PC-9 (cell line): ENCODE measurements at regions not wholly inside any gene's neighbourhood (a gene's known extent, or its start where the extent isn't known, plus 50 kb on each side); places are given as distances from the start of the nearest gene placed in this dataset.
A peak's percentile ranks its signal among the peaks of the same experiment; 100 is the strongest.

Experiments
- BruUV-seq: library from RNA; stranded (reverse); fragments of 400-500 nt; replicated peaks from 2 replicates; lab custom pipeline; 2021; lab: Mats Ljungman, UMichigan
- CTCF ChIA-PET: fragments of 300-600 bp; sonication (Branson Sonifier 250); formaldehyde crosslinking; loops from one replicate; lab custom pipeline; 2022; ENCODE audit warnings: antibody characterized with exemption; lab: Charles Lee
- POLR2A ChIA-PET: fragments of 300-600 bp; sonication (Branson Sonifier 250); formaldehyde crosslinking; loops from one replicate; lab custom pipeline; 2022; ENCODE audit warnings: antibody characterized with exemption; ENCODE audit not compliant: unreplicated experiment; lab: Charles Lee
- DNase-seq, 2 experiments: peaks; one replicate each; pipeline versions ENCODE4 v3.0.0 to v3.0.0-alpha.2; 2015 to 2022; ENCODE audit warnings: mixed read lengths in 1 of 2
- H2AFZ ChIP-seq: fragments of 200-600 bp; sonication (generic); 2 replicates; pipeline ENCODE4 v1.8.1; 2017; ENCODE audit warnings: antibody characterized with exemption
- H3F3A ChIP-seq: fragments of 200-600 bp; sonication (generic); 2 replicates; pipeline ENCODE4 v1.8.1; 2017; ENCODE audit warnings: antibody characterized with exemption, mild to moderate bottlenecking, low read depth; ENCODE audit not compliant: insufficient read depth
- H3K27ac ChIP-seq: fragments of 200-600 bp; sonication (generic); 2 replicates; pipeline ENCODE4 v1.6.1; 2016; ENCODE audit warnings: mixed run types
- H3K27me3 ChIP-seq: fragments of 200-600 bp; sonication (generic); 2 replicates; pipeline ENCODE4 v1.6.1; 2016; ENCODE audit warnings: low read depth, mixed run types; ENCODE audit not compliant: insufficient read depth
- H3K36me3 ChIP-seq: fragments of 200-600 bp; sonication (generic); 2 replicates; pipeline ENCODE4 v1.6.1; 2016; ENCODE audit warnings: low read depth, mixed run types
- H3K4me1 ChIP-seq: fragments of 200-600 bp; sonication (generic); replicated peaks from 2 replicates; pipeline ENCODE4 v1.6.1; 2016; ENCODE audit warnings: mixed run types; ENCODE audit not compliant: insufficient read depth
- H3K4me2 ChIP-seq: fragments of 200-600 bp; sonication (generic); 2 replicates; pipeline ENCODE4 v1.6.1; 2017; ENCODE audit warnings: mixed run types
- H3K4me3 ChIP-seq: fragments of 200-600 bp; sonication (generic); 2 replicates; pipeline ENCODE4 v1.6.1; 2016; ENCODE audit warnings: mixed run types
- H3K79me2 ChIP-seq: fragments of 200-600 bp; sonication (generic); 2 replicates; pipeline ENCODE4 v1.6.1; 2017; ENCODE audit warnings: low read depth, mixed run types
- H3K9me2 ChIP-seq: fragments of 200-600 bp; sonication (generic); 2 replicates; pipeline ENCODE4 v1.8.1; 2017; ENCODE audit warnings: mild to moderate bottlenecking; ENCODE audit not compliant: insufficient read depth
- H3K9me3 ChIP-seq: fragments of 200-600 bp; sonication (generic); 2 replicates; pipeline ENCODE4 v1.8.1; 2016; ENCODE audit warnings: low read depth; ENCODE audit not compliant: insufficient read depth
- H4K20me1 ChIP-seq: fragments of 200-600 bp; sonication (generic); 2 replicates; pipeline ENCODE4 v1.8.1; 2017; ENCODE audit not compliant: insufficient read depth
- CTCF ChIP-seq: fragments of 200-600 bp; sonication (generic); conservative IDR thresholded peaks from 2 replicates; pipeline ENCODE4 v1.6.1; 2017; ENCODE audit warnings: mixed run types, antibody characterized with exemption, mild to moderate bottlenecking, moderate library complexity
- EZH2 ChIP-seq: fragments of 200-600 bp; sonication (generic); IDR thresholded peaks from 2 replicates; pipeline ENCODE4 v1.8.0; 2017; ENCODE audit warnings: antibody characterized with exemption, low read depth
- intact Hi-C: fragments of 100-400 bp; cut with micrococcal nuclease; formaldehyde crosslinking; loops from one replicate; pipeline ENCODE4 v1.10.0; 2022; ENCODE audit not compliant: unreplicated experiment

GRCh38 chr12:42892702-42893551 lies 303.4 kb upstream of the PRICKLE1 start:
- DNase-seq: no peak
- Histone ChIP-seq H3K27ac (no peak overlapping the region), H3K9me3 (no peaks in the 10 kb centered on the region), H3K4me2 (no peak overlapping the region), H3K36me3 (no peaks in the 10 kb centered on the region), H3F3A (no peaks in the 10 kb centered on the region), H3K4me1 (no peaks in the 10 kb centered on the region), H3K9me2 (no peaks in the 10 kb centered on the region), H3K79me2 (no peaks in the 10 kb centered on the region), H3K27me3 (no peaks in the 10 kb centered on the region), H3K4me3 (no peak overlapping the region), H2AFZ (no peak overlapping the region), H4K20me1 (no peaks in the 10 kb centered on the region)
- intact Hi-C loops: no loop called here
- CTCF ChIA-PET: no interaction called here
- POLR2A ChIA-PET: no interaction called here
- TF ChIP-seq EZH2: no peak
- TF ChIP-seq CTCF: no peak
- no TSS peak for BruUV-seq

GRCh38 chr12:42887657-42888056 lies 298.1 kb upstream of the PRICKLE1 start:
- no TSS peak for BruUV-seq
- Histone ChIP-seq H4K20me1 (no peaks in the 10 kb centered on the region), H3K27me3 (no peaks in the 10 kb centered on the region), H3K27ac (no peak overlapping the region), H3K4me2 (no peak overlapping the region), H3K9me2 (no peaks in the 10 kb centered on the region; the same call in 1 of the 2 replicates), H2AFZ (peak overlapping the region; percentile 50; the same call in 1 of the 2 replicates), H3K4me3 (no peak overlapping the region), H3K4me1 (no peaks in the 10 kb centered on the region), H3K36me3 (no peaks in the 10 kb centered on the region), H3K79me2 (no peaks in the 10 kb centered on the region), H3K9me3 (0 out of 2 replicates have a peak, but pooled peaks cover 4% of the 10 kb centered on the region), H3F3A (no peaks in the 10 kb centered on the region)
- CTCF ChIA-PET: no interaction called here
- DNase-seq: no peak
- POLR2A ChIA-PET: interaction anchor here (0.6 kb wide), 1 partner anchor 115 kb away, joined by 4 read pairs; no protein-coding TSS in a partner anchor
- TF ChIP-seq CTCF (no peak), EZH2 (no peak)
- intact Hi-C loops: no loop called here

- no peak overlapping the region for H3K27ac ChIP-seq
- BruUV-seq: no TSS peak
Measured at GRCh38 chr12:42886160-42886559, 296.6 kb upstream of the PRICKLE1 start.

More at GRCh38 chr12:42886160-42886559, 296.6 kb upstream of the PRICKLE1 start:
- no peak overlapping the region for H3K4me3 ChIP-seq
- CTCF ChIA-PET: no interaction called here
- no peaks in the 10 kb centered on the region for H3K36me3 ChIP-seq
- no peaks in the 10 kb centered on the region for H3K27me3 ChIP-seq
- no peak overlapping the region; the same call in 1 of the 2 replicates for H2AFZ ChIP-seq
- H4K20me1 ChIP-seq: no peaks in the 10 kb centered on the region
- H3K79me2 ChIP-seq: no peaks in the 10 kb centered on the region
- no peaks in the 10 kb centered on the region for H3K4me1 ChIP-seq
- POLR2A ChIA-PET: interaction anchor here (0.5 kb wide), 1 partner anchor 16 kb away, joined by 3 read pairs; no protein-coding TSS in a partner anchor
- no peak for DNase-seq
- H3K9me3 ChIP-seq: 0 out of 2 replicates have a peak, but pooled peaks cover 4% of the 10 kb centered on the region
- no peak for TF ChIP-seq EZH2
- TF ChIP-seq CTCF: no peak
- intact Hi-C loops: no loop called here
- no peak overlapping the region for H3K4me2 ChIP-seq
- no peaks in the 10 kb centered on the region for H3F3A ChIP-seq
- H3K9me2 ChIP-seq: no peaks in the 10 kb centered on the region; the same call in none of the 2 replicates
